ENCODE measurements at regions not wholly inside any gene's neighbourhood (a gene's known extent, or its start where the extent isn't known, plus 50 kb on each side); places are given as distances from the start of the nearest gene placed in this dataset.

DNA sequence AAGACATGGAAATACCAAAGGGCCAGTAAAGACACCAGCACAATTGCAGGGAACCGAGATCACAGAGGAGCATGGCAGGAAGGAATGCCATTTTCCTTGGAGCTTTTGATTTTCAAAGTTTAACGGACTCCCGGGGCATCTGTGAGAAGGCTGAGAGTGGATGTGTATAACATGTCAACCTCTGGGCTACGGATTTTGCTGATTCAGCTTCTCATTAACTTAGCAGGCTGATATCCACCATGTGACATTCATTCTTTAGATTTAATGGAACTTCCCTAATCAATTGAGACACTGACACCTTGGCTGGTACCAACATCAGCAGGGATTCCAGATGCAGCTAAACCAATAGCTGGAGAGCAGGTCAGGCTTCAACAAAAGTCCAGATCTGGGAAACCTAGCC lies 496.6 kb upstream of the SPHKAP start:
- intact Hi-C loops (cut with micrococcal nuclease), result no loop called here
- Histone ChIP-seq H3K4me1 (peaks cover 5% of the 10 kb centered on the region), H3K27ac (replicated peaks) (no peak overlapping the region), H3K27me3 (ENCODE audit: low read depth) (no peaks in the 10 kb centered on the region), H3K36me3 (no peaks in the 10 kb centered on the region), H3K4me3 (no peak overlapping the region), H3K9me3 (replicated peaks) (no peaks in the 10 kb centered on the region)
- no peak for DNase-seq
- TF ChIP-seq, protein P1, sequence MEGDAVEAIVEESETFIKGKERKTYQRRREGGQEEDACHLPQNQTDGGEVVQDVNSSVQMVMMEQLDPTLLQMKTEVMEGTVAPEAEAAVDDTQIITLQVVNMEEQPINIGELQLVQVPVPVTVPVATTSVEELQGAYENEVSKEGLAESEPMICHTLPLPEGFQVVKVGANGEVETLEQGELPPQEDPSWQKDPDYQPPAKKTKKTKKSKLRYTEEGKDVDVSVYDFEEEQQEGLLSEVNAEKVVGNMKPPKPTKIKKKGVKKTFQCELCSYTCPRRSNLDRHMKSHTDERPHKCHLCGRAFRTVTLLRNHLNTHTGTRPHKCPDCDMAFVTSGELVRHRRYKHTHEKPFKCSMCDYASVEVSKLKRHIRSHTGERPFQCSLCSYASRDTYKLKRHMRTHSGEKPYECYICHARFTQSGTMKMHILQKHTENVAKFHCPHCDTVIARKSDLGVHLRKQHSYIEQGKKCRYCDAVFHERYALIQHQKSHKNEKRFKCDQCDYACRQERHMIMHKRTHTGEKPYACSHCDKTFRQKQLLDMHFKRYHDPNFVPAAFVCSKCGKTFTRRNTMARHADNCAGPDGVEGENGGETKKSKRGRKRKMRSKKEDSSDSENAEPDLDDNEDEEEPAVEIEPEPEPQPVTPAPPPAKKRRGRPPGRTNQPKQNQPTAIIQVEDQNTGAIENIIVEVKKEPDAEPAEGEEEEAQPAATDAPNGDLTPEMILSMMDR (IDR thresholded peaks at IDR 0.05; ENCODE audit: borderline replicate concordance), result no peak

DNA sequence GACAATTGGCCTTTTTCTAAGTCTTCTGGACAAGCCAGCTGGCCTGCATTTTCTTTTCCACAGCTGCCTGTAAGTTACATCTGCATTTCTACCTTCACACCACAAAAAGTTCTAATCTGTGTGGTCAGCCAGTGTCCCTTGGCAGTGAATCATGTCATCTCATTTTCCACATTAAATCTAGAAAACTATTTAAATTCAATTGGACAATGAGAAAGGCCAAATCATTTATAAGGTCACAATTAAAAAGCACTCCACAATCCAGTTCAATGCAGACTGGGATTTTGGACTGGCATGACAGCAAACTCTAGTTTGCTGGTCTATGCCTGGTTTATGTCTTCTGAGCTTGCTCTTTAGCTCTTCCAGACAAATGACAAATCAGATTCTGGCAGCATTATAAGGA lies 494.2 kb upstream of the SPHKAP start:
- intact Hi-C loops (cut with micrococcal nuclease), result no loop called here
- Histone ChIP-seq H3K27ac (replicated peaks) (peak overlapping the region; percentile 52), H3K4me3 (no peak overlapping the region), H3K36me3 (no peaks in the 10 kb centered on the region), H3K9me3 (replicated peaks) (no peaks in the 10 kb centered on the region), H3K27me3 (ENCODE audit: low read depth) (no peaks in the 10 kb centered on the region), H3K4me1 (peaks cover 5% of the 10 kb centered on the region)
- DNase-seq, result no peak
- TF ChIP-seq, protein P1 (IDR thresholded peaks at IDR 0.05; ENCODE audit: borderline replicate concordance), result no peak

DNA sequence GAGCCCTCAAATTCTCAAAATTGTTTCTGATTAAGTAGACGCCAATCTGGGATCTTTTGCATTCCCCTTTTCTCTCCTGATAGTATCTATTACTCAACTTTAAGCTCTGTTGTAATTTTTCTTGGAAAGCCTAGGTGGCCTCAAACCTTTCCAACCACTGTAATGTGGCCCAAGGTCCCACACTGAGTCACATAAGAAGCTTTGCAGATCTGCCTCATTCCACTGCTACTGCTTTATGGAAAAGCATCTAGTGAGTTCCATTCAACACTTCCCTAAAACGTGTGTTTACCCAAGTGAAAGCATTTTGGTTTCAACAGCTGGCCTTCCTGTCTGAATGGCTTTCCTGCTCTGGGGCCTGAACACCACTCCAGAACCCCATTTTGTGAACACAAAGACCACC lies 493.6 kb upstream of the SPHKAP start:
- no peak for DNase-seq
- TF ChIP-seq, protein P1 (IDR thresholded peaks at IDR 0.05; ENCODE audit: borderline replicate concordance), result no peak
- no peaks in the 10 kb centered on the region for H3K36me3 ChIP-seq
- H3K27ac ChIP-seq (replicated peaks), result peak overlapping the region; percentile 52
- no peak overlapping the region for H3K4me3 ChIP-seq
- H3K4me1 ChIP-seq, result peaks cover 5% of the 10 kb centered on the region
- no peaks in the 10 kb centered on the region for H3K9me3 ChIP-seq (replicated peaks)
- intact Hi-C loops (cut with micrococcal nuclease), result no loop called here
- no peaks in the 10 kb centered on the region for H3K27me3 ChIP-seq (ENCODE audit: low read depth)

DNA sequence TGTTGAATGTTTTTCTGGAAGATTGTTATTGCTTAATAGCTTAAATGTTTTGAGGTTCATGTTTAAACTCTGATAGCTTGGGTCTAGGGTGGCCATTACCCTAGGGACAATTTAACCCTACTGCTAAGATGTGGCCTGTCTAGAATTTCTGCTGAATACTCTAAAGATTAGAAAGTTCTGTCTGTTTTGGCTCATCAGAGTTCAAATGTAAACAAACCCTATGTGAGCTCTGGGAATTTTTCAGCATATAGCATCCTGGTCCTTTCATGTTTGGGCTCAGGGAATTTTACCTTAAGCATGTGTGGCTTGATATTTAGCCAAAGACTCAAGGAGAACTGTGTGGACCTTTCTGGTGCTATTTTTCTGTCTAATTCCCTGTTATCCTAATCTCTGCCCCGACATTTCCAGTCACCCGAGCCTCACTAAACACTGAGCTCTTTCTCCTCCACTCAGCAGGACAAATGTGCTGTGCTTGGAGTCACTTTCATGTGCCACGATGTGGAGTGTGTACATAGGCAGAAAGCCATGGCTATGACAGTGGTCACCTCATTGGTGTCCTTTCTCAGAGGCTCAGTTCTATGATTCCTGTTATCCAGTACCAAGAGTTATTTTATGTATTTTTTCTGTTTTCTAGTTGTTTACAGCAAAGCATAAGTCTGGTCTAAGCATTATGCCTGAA lies 492.5 kb upstream of the SPHKAP start:
- no peak overlapping the region for H3K4me3 ChIP-seq
- intact Hi-C loops (cut with micrococcal nuclease), result no loop called here
- H3K27me3 ChIP-seq (ENCODE audit: low read depth), result no peaks in the 10 kb centered on the region
- no peaks in the 10 kb centered on the region for H3K9me3 ChIP-seq (replicated peaks)
- no peaks in the 10 kb centered on the region for H3K36me3 ChIP-seq
- TF ChIP-seq, protein P1 (IDR thresholded peaks at IDR 0.05; ENCODE audit: borderline replicate concordance), result no peak
- H3K4me1 ChIP-seq, result peaks cover 10% of the 10 kb centered on the region
- no peak for DNase-seq
- H3K27ac ChIP-seq (replicated peaks), result no peak overlapping the region

DNA sequence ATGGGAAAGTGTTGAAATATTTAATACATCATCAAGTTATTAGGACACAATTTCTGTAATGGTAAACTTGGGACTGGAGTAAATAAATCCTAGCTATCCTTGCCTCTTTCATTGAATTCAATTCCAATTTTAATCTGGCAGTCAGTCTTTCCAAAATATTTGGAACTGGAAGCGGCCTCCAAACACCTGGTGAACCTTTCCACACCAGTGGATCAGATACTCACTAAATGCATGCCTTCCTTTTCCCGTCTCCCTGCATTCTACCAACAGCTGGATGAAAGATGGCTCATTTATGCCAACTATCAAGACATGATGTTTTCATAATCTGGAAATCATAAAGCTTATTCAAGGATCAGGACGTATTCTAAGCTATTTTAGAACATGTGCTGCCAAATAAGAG lies 488.2 kb upstream of the SPHKAP start:
- no peaks in the 10 kb centered on the region for H3K27me3 ChIP-seq (ENCODE audit: low read depth)
- no peak for DNase-seq
- no peaks in the 10 kb centered on the region for H3K9me3 ChIP-seq (replicated peaks)
- no peak overlapping the region for H3K4me3 ChIP-seq
- no peaks in the 10 kb centered on the region for H3K36me3 ChIP-seq
- TF ChIP-seq, protein P1 (IDR thresholded peaks at IDR 0.05; ENCODE audit: borderline replicate concordance), result no peak
- no peak overlapping the region for H3K27ac ChIP-seq (replicated peaks)
- H3K4me1 ChIP-seq, result peaks cover 12% of the 10 kb centered on the region
- intact Hi-C loops (cut with micrococcal nuclease), result no loop called here

All from left ventricle myocardium inferior (tissue), 1 donor.